CD4-positive, alpha-beta memory T cell (primary cell): ENCODE measurements at regions not wholly inside any gene's neighbourhood (a gene's known extent, or its start where the extent isn't known, plus 50 kb on each side); places are given as distances from the start of the nearest gene placed in this dataset.

Experiments used
- CTCF ChIA-PET: fragments of 350-600 bp; sonication (Branson Sonifier 250); formaldehyde crosslinking; loops from one replicate; lab custom pipeline; 2021; ENCODE audit warnings: inconsistent platforms; ENCODE audit not compliant: partially characterized antibody; lab: Charles Lee
- POLR2A ChIA-PET: fragments of 350-600 bp; sonication (Branson Sonifier 250); formaldehyde crosslinking; loops from one replicate; lab custom pipeline; 2021; ENCODE audit not compliant: partially characterized antibody; lab: Charles Lee
- DNase-seq, 5 donors: peaks; one replicate each; pipeline versions ENCODE4 v3.0.0 to v3.0.0-alpha.2; 2020 to 2022; ENCODE audit warnings: mixed read lengths in 1 of 5
- H3K27ac ChIP-seq: one replicate; pipeline ENCODE4 v1.7.0; 2013; ENCODE audit warnings: low read depth, low read length
- H3K27me3 ChIP-seq: 2 replicates; pipeline ENCODE4 v1.7.0; 2013; ENCODE audit warnings: mild to moderate bottlenecking, low read length, moderate library complexity; ENCODE audit not compliant: insufficient read depth
- H3K36me3 ChIP-seq: 2 replicates; pipeline ENCODE4 v1.7.0; 2013; ENCODE audit warnings: mild to moderate bottlenecking, low read length, moderate library complexity; ENCODE audit not compliant: insufficient read depth
- H3K4me1 ChIP-seq: 2 replicates; pipeline ENCODE4 v1.7.0; 2013; ENCODE audit warnings: mild to moderate bottlenecking, low read length, moderate library complexity; ENCODE audit not compliant: insufficient read depth
- H3K4me3 ChIP-seq, 2 donors: one replicate each; pipeline ENCODE4 v1.7.0; 2013; ENCODE audit warnings: low read length in 2 of 2, mild to moderate bottlenecking in 1 of 2
- H3K9me3 ChIP-seq, 2 donors: one replicate each; pipeline ENCODE4 v1.7.0; 2013; ENCODE audit warnings: low read length in 2 of 2, control low read depth in 1 of 2; ENCODE audit not compliant: control insufficient read depth in 1 of 2
- H3K27ac Mint-ChIP-seq, 7 donors: one replicate each; pipeline ENCODE4 v1.8.0; 2020 to 2021; ENCODE audit warnings: mixed read lengths in 7 of 7, mild to moderate bottlenecking in 6 of 7, inconsistent platforms in 3 of 7, moderate library complexity in 3 of 7
- H3K27me3 Mint-ChIP-seq, 2 donors: one replicate each; pipeline ENCODE4 v1.8.0; 2020 to 2021; ENCODE audit warnings: mixed read lengths in 2 of 2
- H3K36me3 Mint-ChIP-seq, 2 donors: one replicate each; pipeline ENCODE4 v1.8.0; 2020 to 2021; ENCODE audit warnings: mixed read lengths in 2 of 2, inconsistent platforms in 1 of 2, mild to moderate bottlenecking in 1 of 2
- H3K4me1 Mint-ChIP-seq, 4 donors: one replicate each; pipeline ENCODE4 v1.8.0; 2020 to 2021; ENCODE audit warnings: mixed read lengths in 4 of 4, mild to moderate bottlenecking in 1 of 4
- H3K4me3 Mint-ChIP-seq, 8 donors: one replicate each; pipeline ENCODE4 v1.8.0; 2020 to 2021; ENCODE audit warnings: mixed read lengths in 8 of 8, mild to moderate bottlenecking in 7 of 8, moderate library complexity in 6 of 8, inconsistent platforms in 3 of 8
- H3K9me3 Mint-ChIP-seq, 8 donors: one replicate each; pipeline ENCODE4 v1.8.0; 2020 to 2021; ENCODE audit warnings: mixed read lengths in 8 of 8, mild to moderate bottlenecking in 5 of 8, inconsistent platforms in 3 of 8, moderate library complexity in 1 of 8
- intact Hi-C: fragments of 100-400 bp; cut with micrococcal nuclease; formaldehyde crosslinking; loops from one replicate; pipeline ENCODE4 v1.15.1; 2023

- H3K9me3 ChIP-seq, result no peaks in the 10 kb centered on the region
- no peak overlapping the region for H3K4me3 Mint-ChIP-seq
- no peaks in the 10 kb centered on the region for H3K36me3 ChIP-seq
- no peaks in the 10 kb centered on the region for H3K4me1 Mint-ChIP-seq
- DNase-seq, result no peak
- H3K9me3 Mint-ChIP-seq, result no peaks in the 10 kb centered on the region
- H3K27me3 Mint-ChIP-seq, result peaks cover 0 to 5% of the 10 kb centered on the region in 2 donors
- intact Hi-C loops, result no loop called here
- no peaks in the 10 kb centered on the region for H3K36me3 Mint-ChIP-seq
- H3K27ac ChIP-seq, result no peak overlapping the region
- H3K27me3 ChIP-seq, result no peaks in the 10 kb centered on the region
- CTCF ChIA-PET, result no interaction called here
- POLR2A ChIA-PET, result no interaction called here
- no peak overlapping the region for H3K4me3 ChIP-seq
- no peaks in the 10 kb centered on the region for H3K4me1 ChIP-seq
- peak overlapping the region in 2 of 7 donors; percentile 13 to 83 for H3K27ac Mint-ChIP-seq
These were observed 70.3 kb upstream of the MYL10 start for GRCh38 chr7:101699399-101699798.

GRCh38 chr7:101699881-101700823, 71.1 kb upstream of the MYL10 start:
- no peak for DNase-seq
- POLR2A ChIA-PET, result no interaction called here
- Histone ChIP-seq H3K4me1 (no peaks in the 10 kb centered on the region), H3K36me3 (no peaks in the 10 kb centered on the region), H3K27me3 (no peaks in the 10 kb centered on the region), H3K4me3 (no peak overlapping the region), H3K27ac (no peak overlapping the region), H3K9me3 (no peaks in the 10 kb centered on the region)
- intact Hi-C loops, result no loop called here
- H3K27me3 Mint-ChIP-seq, result peaks cover 0 to 5% of the 10 kb centered on the region in 2 donors
- H3K36me3 Mint-ChIP-seq, result no peaks in the 10 kb centered on the region
- peak overlapping the region in 2 of 7 donors; percentile 12 to 19 for H3K27ac Mint-ChIP-seq
- H3K4me3 Mint-ChIP-seq, result no peak overlapping the region
- H3K4me1 Mint-ChIP-seq, result no peaks in the 10 kb centered on the region
- peaks cover 0 to 2% (median 0%) of the 10 kb centered on the region in 8 donors for H3K9me3 Mint-ChIP-seq
- CTCF ChIA-PET, result no interaction called here

- Histone ChIP-seq H3K9me3 (no peaks in the 10 kb centered on the region), H3K27ac (no peak overlapping the region), H3K4me1 (no peaks in the 10 kb centered on the region), H3K4me3 (no peak overlapping the region), H3K36me3 (no peaks in the 10 kb centered on the region), H3K27me3 (no peaks in the 10 kb centered on the region)
- Mint-ChIP-seq H3K27me3 (peaks cover 2 to 5% of the 10 kb centered on the region in 2 donors), H3K27ac (no peak overlapping the region), H3K9me3 (peaks cover 0 to 2% (median 0%) of the 10 kb centered on the region in 8 donors), H3K4me3 (no peak overlapping the region), H3K4me1 (no peaks in the 10 kb centered on the region), H3K36me3 (no peaks in the 10 kb centered on the region)
- CTCF ChIA-PET, result interaction anchor here (1.0 kb wide), 1 partner anchor 17 kb away, joined by 3 read pairs; no protein-coding TSS in a partner anchor
- POLR2A ChIA-PET, result no interaction called here
- DNase-seq, result no peak
- intact Hi-C loops, result no loop called here
These were observed 72.2 kb upstream of the MYL10 start for GRCh38 chr7:101701153-101701794.

- peaks cover 0 to 2% (median 0%) of the 10 kb centered on the region in 8 donors for H3K9me3 Mint-ChIP-seq
- peaks cover 2 to 5% of the 10 kb centered on the region in 2 donors for H3K27me3 Mint-ChIP-seq
- no peak overlapping the region for H3K4me3 Mint-ChIP-seq
- no peaks in the 10 kb centered on the region for H3K36me3 Mint-ChIP-seq
- H3K4me1 ChIP-seq, result no peaks in the 10 kb centered on the region
- H3K27ac Mint-ChIP-seq, result no peak overlapping the region
- H3K4me1 Mint-ChIP-seq, result no peaks in the 10 kb centered on the region
- H3K9me3 ChIP-seq, result no peaks in the 10 kb centered on the region
- ChIA-PET POLR2A (no interaction called here), CTCF (no interaction called here)
- no peak overlapping the region for H3K4me3 ChIP-seq
- intact Hi-C loops, result no loop called here
- no peaks in the 10 kb centered on the region for H3K27me3 ChIP-seq
- no peak for DNase-seq
- H3K36me3 ChIP-seq, result no peaks in the 10 kb centered on the region
- H3K27ac ChIP-seq, result no peak overlapping the region
These were observed 73.3 kb upstream of the MYL10 start for GRCh38 chr7:101702362-101702850.

GRCh38 chr7:101705331-101705730, 76.2 kb upstream of the MYL10 start:
- H3K4me1 ChIP-seq, result no peaks in the 10 kb centered on the region
- no peaks in the 10 kb centered on the region for H3K9me3 ChIP-seq
- H3K36me3 ChIP-seq, result no peaks in the 10 kb centered on the region
- no peak for DNase-seq
- ChIA-PET CTCF (interaction anchor here (1.0 kb wide), 1 partner anchor 23 kb away, joined by 3 read pairs; no protein-coding TSS in a partner anchor), POLR2A (no interaction called here)
- H3K27ac ChIP-seq, result no peak overlapping the region
- Mint-ChIP-seq H3K9me3 (peaks cover 0 to 2% (median 0%) of the 10 kb centered on the region in 8 donors), H3K36me3 (no peaks in the 10 kb centered on the region), H3K4me3 (no peak overlapping the region), H3K27ac (no peak overlapping the region), H3K27me3 (peaks cover 1 to 3% of the 10 kb centered on the region in 2 donors), H3K4me1 (no peaks in the 10 kb centered on the region)
- no peak overlapping the region for H3K4me3 ChIP-seq
- intact Hi-C loops, result no loop called here
- no peaks in the 10 kb centered on the region for H3K27me3 ChIP-seq

GRCh38 chr7:101707587-101707986, 78.5 kb upstream of the MYL10 start:
- no peak overlapping the region for H3K4me3 Mint-ChIP-seq
- no peak overlapping the region for H3K27ac ChIP-seq
- ChIA-PET CTCF (no interaction called here), POLR2A (no interaction called here)
- H3K36me3 ChIP-seq, result no peaks in the 10 kb centered on the region
- H3K4me3 ChIP-seq, result no peak overlapping the region
- H3K4me1 Mint-ChIP-seq, result no peaks in the 10 kb centered on the region
- no peaks in the 10 kb centered on the region for H3K9me3 ChIP-seq
- H3K36me3 Mint-ChIP-seq, result no peaks in the 10 kb centered on the region
- H3K27ac Mint-ChIP-seq, result no peak overlapping the region
- peaks cover 1 to 3% of the 10 kb centered on the region in 2 donors for H3K27me3 Mint-ChIP-seq
- no peak for DNase-seq
- no peaks in the 10 kb centered on the region for H3K4me1 ChIP-seq
- H3K27me3 ChIP-seq, result no peaks in the 10 kb centered on the region
- intact Hi-C loops, result no loop called here
- peaks cover 0 to 2% (median 0%) of the 10 kb centered on the region in 8 donors for H3K9me3 Mint-ChIP-seq

- intact Hi-C loops, result no loop called here
- CTCF ChIA-PET, result no interaction called here
- no peak overlapping the region for H3K27ac Mint-ChIP-seq
These were observed 79.1 kb upstream of the MYL10 start for GRCh38 chr7:101708223-101708622.

More at GRCh38 chr7:101708223-101708622, 79.1 kb upstream of the MYL10 start:
- peaks cover 0 to 2% (median 0%) of the 10 kb centered on the region in 8 donors for H3K9me3 Mint-ChIP-seq
- peaks cover 1 to 3% of the 10 kb centered on the region in 2 donors for H3K27me3 Mint-ChIP-seq
- no peaks in the 10 kb centered on the region for H3K36me3 Mint-ChIP-seq
- Histone ChIP-seq H3K9me3 (no peaks in the 10 kb centered on the region), H3K4me1 (no peaks in the 10 kb centered on the region), H3K36me3 (no peaks in the 10 kb centered on the region), H3K27me3 (no peaks in the 10 kb centered on the region), H3K27ac (no peak overlapping the region), H3K4me3 (no peak overlapping the region)
- DNase-seq, result no peak
- H3K4me1 Mint-ChIP-seq, result no peaks in the 10 kb centered on the region
- POLR2A ChIA-PET, result no interaction called here
- H3K4me3 Mint-ChIP-seq, result no peak overlapping the region
